ENCODE measurements at regions not wholly inside any gene's neighbourhood (a gene's known extent, or its start where the extent isn't known, plus 50 kb on each side); places are given as distances from the start of the nearest gene placed in this dataset.

GRCh38 chr11:101715281-101715680 lies 131.5 kb upstream of the TRPC6 start (continued):
- no peak for TF ChIP-seq RNF2 (IDR thresholded peaks at IDR 0.05; ENCODE audit: borderline replicate concordance, low read depth, low read length, missing control alignments, poor library complexity, severe bottlenecking)
- TF ChIP-seq CHD1 (IDR thresholded peaks at IDR 0.05; ENCODE audit: low read depth, low read length), result no peak
